Hepatocyte (in vitro differentiated cells): ENCODE measurements at regions not wholly inside any gene's neighbourhood (a gene's known extent, or its start where the extent isn't known, plus 50 kb on each side); places are given as distances from the start of the nearest gene placed in this dataset.

ENCODE experiments used
- EZH2phosphoT487 ChIP-seq: fragments of 200-600 bp; sonication (generic); IDR thresholded peaks from one replicate; pipeline ENCODE4 v1.6.1; 2018; ENCODE audit warnings: antibody characterized with exemption, mild to moderate bottlenecking, low read depth, moderate library complexity; ENCODE audit not compliant: unreplicated experiment, severe bottlenecking
- TF ChIP-seq, protein P1 (sequence below): fragments of 200-600 bp; sonication (generic); IDR thresholded peaks from 2 replicates; pipeline ENCODE4 v1.5.1; 2016; ENCODE audit warnings: antibody characterized with exemption, mild to moderate bottlenecking; ENCODE audit not compliant: poor library complexity

DNA sequence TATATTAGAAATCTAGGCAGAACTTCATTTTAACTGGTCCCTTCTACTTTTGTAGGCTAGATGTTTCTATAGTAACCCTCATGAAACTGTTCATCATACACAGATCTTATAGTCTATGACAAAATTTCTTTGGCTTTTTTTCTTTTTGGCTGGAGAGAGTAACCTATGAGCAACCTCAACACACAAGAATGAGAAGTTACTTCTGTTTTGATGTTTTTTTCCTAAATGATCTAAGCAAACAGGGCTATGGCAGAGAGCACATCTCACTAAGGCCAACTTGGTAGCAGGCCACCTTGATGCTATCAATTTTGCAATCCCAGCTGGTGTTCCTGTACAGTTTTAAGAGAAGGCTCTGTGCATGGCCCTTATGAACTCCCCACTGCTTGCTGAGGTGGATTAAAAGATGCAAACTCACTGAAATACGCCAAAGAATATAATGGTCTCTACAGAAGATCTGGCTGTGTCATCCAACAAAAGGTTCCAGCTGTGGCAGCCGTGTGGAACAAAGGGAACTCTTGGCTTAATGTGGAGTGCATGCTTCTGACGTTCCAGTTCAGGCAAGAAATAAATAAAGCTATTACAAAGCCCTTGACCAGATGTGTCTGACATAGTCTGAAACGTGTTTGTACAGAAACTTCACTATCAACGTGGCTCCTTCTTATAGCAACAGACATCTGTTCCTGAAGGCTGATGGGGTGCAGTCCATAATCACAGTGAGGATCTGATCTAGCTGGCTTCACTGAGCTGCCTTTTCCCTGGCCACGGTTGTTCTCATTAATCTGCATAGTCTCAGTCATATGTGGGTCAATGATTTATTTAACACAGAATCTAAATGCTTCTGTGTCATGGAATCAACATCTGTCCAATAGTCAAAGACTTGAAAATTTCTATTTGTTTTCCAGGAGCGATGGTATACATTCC is 481.1 kb downstream of the BMP2 start:
- TF ChIP-seq, protein P1, sequence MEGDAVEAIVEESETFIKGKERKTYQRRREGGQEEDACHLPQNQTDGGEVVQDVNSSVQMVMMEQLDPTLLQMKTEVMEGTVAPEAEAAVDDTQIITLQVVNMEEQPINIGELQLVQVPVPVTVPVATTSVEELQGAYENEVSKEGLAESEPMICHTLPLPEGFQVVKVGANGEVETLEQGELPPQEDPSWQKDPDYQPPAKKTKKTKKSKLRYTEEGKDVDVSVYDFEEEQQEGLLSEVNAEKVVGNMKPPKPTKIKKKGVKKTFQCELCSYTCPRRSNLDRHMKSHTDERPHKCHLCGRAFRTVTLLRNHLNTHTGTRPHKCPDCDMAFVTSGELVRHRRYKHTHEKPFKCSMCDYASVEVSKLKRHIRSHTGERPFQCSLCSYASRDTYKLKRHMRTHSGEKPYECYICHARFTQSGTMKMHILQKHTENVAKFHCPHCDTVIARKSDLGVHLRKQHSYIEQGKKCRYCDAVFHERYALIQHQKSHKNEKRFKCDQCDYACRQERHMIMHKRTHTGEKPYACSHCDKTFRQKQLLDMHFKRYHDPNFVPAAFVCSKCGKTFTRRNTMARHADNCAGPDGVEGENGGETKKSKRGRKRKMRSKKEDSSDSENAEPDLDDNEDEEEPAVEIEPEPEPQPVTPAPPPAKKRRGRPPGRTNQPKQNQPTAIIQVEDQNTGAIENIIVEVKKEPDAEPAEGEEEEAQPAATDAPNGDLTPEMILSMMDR: no peak
- no peak for TF ChIP-seq EZH2phosphoT487
